H1 (cell line): ENCODE measurements at regions not wholly inside any gene's neighbourhood (a gene's known extent, or its start where the extent isn't known, plus 50 kb on each side); places are given as distances from the start of the nearest gene placed in this dataset.

Experiments
- CBX8 ChIP-seq: fragments of 300-800, 300-1000 bp; sonication (generic); IDR thresholded peaks from 2 replicates; pipeline ENCODE4 v1.7.1; 2016; ENCODE audit warnings: low read depth, low read length, borderline replicate concordance
- CHD7 ChIP-seq: fragments of 300-600 bp; sonication (generic); IDR thresholded peaks from 2 replicates; pipeline ENCODE4 v1.7.1; 2012; ENCODE audit warnings: low read length, moderate library complexity, mild to moderate bottlenecking, inconsistent platforms; ENCODE audit not compliant: insufficient replicate concordance
- CREB1 ChIP-seq: IDR thresholded peaks from 2 replicates; pipeline ENCODE4 v1.6.1; 2012; ENCODE audit warnings: inconsistent platforms
- CTBP2 ChIP-seq: IDR thresholded peaks from 2 replicates; pipeline ENCODE4 v1.7.0; 2011; ENCODE audit warnings: borderline replicate concordance, mild to moderate bottlenecking, moderate library complexity, mixed read lengths, low read length; ENCODE audit not compliant: insufficient read depth, insufficient read length
- HDAC2 ChIP-seq, 2 experiments: fragments of 300-600 bp in 1 of 2; sonication (generic) in 1 of 2; IDR thresholded peaks; 2 replicates each; pipeline ENCODE4 v1.6.1; 2011 to 2012; ENCODE audit warnings: low read depth in 2 of 2, low read length in 2 of 2, mild to moderate bottlenecking in 2 of 2, moderate library complexity in 2 of 2, borderline replicate concordance in 1 of 2, inconsistent platforms in 1 of 2
- JUN ChIP-seq: IDR thresholded peaks from 2 replicates; pipeline ENCODE4 v1.6.1; 2011; ENCODE audit warnings: low read depth, mild to moderate bottlenecking, improper control_type of control experiment, low read length
- PHF8 ChIP-seq: fragments of 200-600 bp; sonication (generic); conservative IDR thresholded peaks from 2 replicates; pipeline ENCODE4 v1.7.1; 2012; ENCODE audit warnings: low read depth, mild to moderate bottlenecking, inconsistent platforms, low read length, moderate library complexity
- RFX5 ChIP-seq: IDR thresholded peaks from 2 replicates; pipeline ENCODE4 v1.6.1; 2011; ENCODE audit warnings: low read depth, low read length, improper control_type of control experiment, borderline replicate concordance
- TAF1 ChIP-seq: IDR thresholded peaks from 2 replicates; pipeline ENCODE4 v1.6.1; 2011; ENCODE audit warnings: mild to moderate bottlenecking, low read depth, low read length
- TAF7 ChIP-seq: optimal IDR thresholded peaks from 2 replicates; pipeline ENCODE3; 2011; ENCODE audit warnings: low read depth, mild to moderate bottlenecking, inconsistent platforms, low read length, moderate library complexity, borderline replicate concordance
- TBP ChIP-seq: IDR thresholded peaks from 2 replicates; pipeline ENCODE4 v1.6.1; 2011; ENCODE audit warnings: low read depth, low read length, improper control_type of control experiment
- TF ChIP-seq, protein P1 (sequence below): IDR thresholded peaks from 2 replicates; pipeline ENCODE4 v1.6.1; 2012; ENCODE audit warnings: inconsistent platforms

- TF ChIP-seq CHD7 (no peak), CREB1 (no peak), CBX8 (no peak), HDAC2 (IDR thresholded peaks at IDR 0.05; ENCODE audit: borderline replicate concordance in 1 of 2, low read depth in 2 of 2, low read length in 2 of 2) (no peak), RFX5 (no peak), TAF1 (no peak), JUN (no peak), PHF8 (no peak), CTBP2 (no peak), TAF7 (no peak), TBP (no peak)
- TF ChIP-seq, protein P1, sequence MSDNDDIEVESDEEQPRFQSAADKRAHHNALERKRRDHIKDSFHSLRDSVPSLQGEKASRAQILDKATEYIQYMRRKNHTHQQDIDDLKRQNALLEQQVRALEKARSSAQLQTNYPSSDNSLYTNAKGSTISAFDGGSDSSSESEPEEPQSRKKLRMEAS = no peak
These were observed 664.1 kb upstream of the CAMK1G start (continued) for GRCh38 chr1:208919371-208919770.
